Heart right ventricle (tissue), 16 donors: ENCODE measurements at regions not wholly inside any gene's neighbourhood (a gene's known extent, or its start where the extent isn't known, plus 50 kb on each side); places are given as distances from the start of the nearest gene placed in this dataset.
A peak's percentile ranks its signal among the peaks of the same experiment; 100 is the strongest.
"Not testable (repeated sequence)": the region's sequence is repeated elsewhere in the genome, so short reads cannot be mapped to it uniquely, and the experiment has no call there.

Experiments
- ATAC-seq, 8 donors: fragments of 200-7000 bp; cut with Tn5 transposase; one replicate each; pipeline ENCODE4 v1.9.1; 2020; ENCODE audit warnings: mild to moderate bottlenecking in 8 of 8, moderate library complexity in 8 of 8, moderate number of reproducible peaks in 1 of 8
- DNase-seq, 2 donors: peaks; one replicate each; pipeline ENCODE4 v3.0.0-alpha.2; 2020
- H3K27ac ChIP-seq, 10 donors: fragments of 200-600 bp; sonication (generic) in 2 of 10; one replicate each; pipeline versions ENCODE4 v1.5.0 to v1.8.0; 2020 to 2022; ENCODE audit warnings: mild to moderate bottlenecking in 3 of 10
- H3K27me3 ChIP-seq, 7 donors: fragments of 200-600 bp; one replicate each; pipeline ENCODE4 v1.8.0; 2021 to 2022; ENCODE audit warnings: mild to moderate bottlenecking in 2 of 7
- H3K36me3 ChIP-seq, 9 donors: fragments of 200-600 bp; sonication (generic) in 1 of 9; one replicate each; pipeline versions ENCODE4 v1.5.0 to v1.8.0; 2020 to 2022; ENCODE audit warnings: mild to moderate bottlenecking in 2 of 9
- H3K4me1 ChIP-seq, 9 donors: fragments of 200-600 bp; sonication (generic) in 1 of 9; one replicate each; pipeline versions ENCODE4 v1.5.0 to v1.8.0; 2020 to 2022; ENCODE audit warnings: mild to moderate bottlenecking in 4 of 9
- H3K4me3 ChIP-seq, 10 donors: fragments of 200-600 bp; sonication (generic) in 2 of 10; one replicate each; pipeline versions ENCODE4 v1.5.0 to v1.8.0; 2020 to 2022; ENCODE audit warnings: mild to moderate bottlenecking in 7 of 10, moderate library complexity in 2 of 10
- H3K9me3 ChIP-seq, 11 donors: fragments of 200-600 bp in 10 of 11; sonication (generic) in 2 of 11; one replicate each; pipeline versions ENCODE4 v1.5.0 to v1.8.0; 2013 to 2022; ENCODE audit warnings: mild to moderate bottlenecking in 2 of 11, control low read depth in 1 of 11, moderate library complexity in 1 of 11
- WGBS, 2 donors: extraction: QIAGEN DNeasy Blood & Tissue Kit; methylation state at CpG; one replicate each; pipeline ENCODE4 v1.1.7; 2013; ENCODE audit warnings: inconsistent platforms in 1 of 2; 5-methylcytosine and 5-hydroxymethylcytosine counted together
- intact Hi-C, 10 donors: fragments of 100-400 bp; cut with DNase I; formaldehyde crosslinking; loops; one replicate each; pipeline versions ENCODE4 v1.11.1 to v1.14.2; 2022
- donor health status: Arrhythmogenic right ventricular cardiomyopathy.
- donor health status: ischemic (EF 13 %, LVEDD 7.1; RV severe dilation, severe dysfunction).
- donor health status: healthy with polysubstance abuse.
- donor health status: DM: no; HTN: yes; CAD: no.
- donor health status: DM: no; HTN: no; CAD: no.
- donor health status: ischemic (EF 25% LVEDD 6.9; RV normal size, moderate dysfunction).
- donor health status: ischemic (EF 25% LVEDD 5.7; RV mildly dilated, moderate dysfunction).
- donor health status: healthy.
- donor health status: DM: yes; HTN: yes; CAD: no.
- donor health status: Ischemic cardiomyopathy.
- donor health status: ischemic (EF 35%, LVEDD 5.7; RV mildly dilated, moderate dysfunction).
- donor health status: nonischemic (EF 11% LVEDD 7.7; RV severe dilation, severe dysfunction).
- donor health status: DM: yes; HTN: yes; CAD: no.
- donor health status: PGD.
- donor health status: ischemic (EF 29% LVEDD 5.4; RV normal size, mild dysfunction).
- donor health status: nonischemic (EF 23%, LVEDD 6.1; RV moderate dilation, normal function).

GRCh38 chr1:145513017-145513416, 87.6 kb upstream of the NBPF20 start:
- H3K4me1 ChIP-seq, intact Hi-C loops, DNase-seq, H3K27ac ChIP-seq, H3K27me3 ChIP-seq, H3K36me3 ChIP-seq, H3K4me3 ChIP-seq, ATAC-seq, H3K9me3 ChIP-seq: not testable (repeated sequence)
- 4 to 9% methylated on average over 1 of the region's 2 CpGs for WGBS, 2 donors

GRCh38 chr1:145508053-145508452, 82.7 kb upstream of the NBPF20 start:
- H3K9me3 ChIP-seq, H3K4me3 ChIP-seq, H3K36me3 ChIP-seq, DNase-seq, H3K27ac ChIP-seq, H3K4me1 ChIP-seq, intact Hi-C loops, H3K27me3 ChIP-seq: not testable (repeated sequence)
- WGBS, 2 donors = no CpG with 5 or more reads among the region's 1 CpG
- ATAC-seq = peak; percentile 46 to 80 (median 70)

GRCh38 chr1:145505663-145506647, 80.6 kb upstream of the NBPF20 start:
- H3K4me1 ChIP-seq, H3K27ac ChIP-seq, H3K4me3 ChIP-seq, H3K27me3 ChIP-seq, DNase-seq, intact Hi-C loops, H3K36me3 ChIP-seq, H3K9me3 ChIP-seq: not testable (repeated sequence)
- peak; percentile 39 to 77 (median 64) for ATAC-seq
- WGBS, 2 donors = 51 to 64% methylated on average over 7 of the region's 59 CpGs

GRCh38 chr1:145504834-145505413, 79.5 kb upstream of the NBPF20 start:
- intact Hi-C loops = not testable (repeated sequence)
- no CpG with 5 or more reads among the region's 17 CpGs for WGBS, 2 donors

GRCh38 chr1:145504310-145504709, 78.9 kb upstream of the NBPF20 start:
- H3K9me3 ChIP-seq, H3K4me1 ChIP-seq, H3K4me3 ChIP-seq, intact Hi-C loops, H3K36me3 ChIP-seq, ATAC-seq, DNase-seq, H3K27me3 ChIP-seq, H3K27ac ChIP-seq: not testable (repeated sequence)
- WGBS, 2 donors = no CpG with 5 or more reads among the region's 2 CpGs

More at GRCh38 chr1:145504834-145505413, 79.5 kb upstream of the NBPF20 start:
- ATAC-seq = peak; percentile 14 to 92 (median 79)
- H3K27ac ChIP-seq, H3K4me3 ChIP-seq, H3K4me1 ChIP-seq, H3K36me3 ChIP-seq, DNase-seq, H3K27me3 ChIP-seq, H3K9me3 ChIP-seq: not testable (repeated sequence)

- ATAC-seq, H3K4me3 ChIP-seq, H3K9me3 ChIP-seq, H3K4me1 ChIP-seq, H3K36me3 ChIP-seq, H3K27me3 ChIP-seq, DNase-seq, intact Hi-C loops, H3K27ac ChIP-seq: not testable (repeated sequence)
- WGBS, 2 donors = no CpG with 5 or more reads among the region's 5 CpGs
These were observed 74.8 kb upstream of the NBPF20 start for GRCh38 chr1:145500251-145500650.

- intact Hi-C loops, H3K9me3 ChIP-seq, H3K4me1 ChIP-seq, ATAC-seq, H3K4me3 ChIP-seq, H3K36me3 ChIP-seq, H3K27ac ChIP-seq, H3K27me3 ChIP-seq, DNase-seq: not testable (repeated sequence)
- 69 to 81% methylated on average over 3 of the region's 7 CpGs for WGBS, 2 donors
These were observed 69.9 kb upstream of the NBPF20 start for GRCh38 chr1:145495077-145495871.

- DNase-seq, intact Hi-C loops, ATAC-seq, H3K4me1 ChIP-seq, H3K9me3 ChIP-seq, H3K36me3 ChIP-seq, H3K27ac ChIP-seq: not testable (repeated sequence)
- 18 to 22% methylated on average over 6 to 7 of the region's 31 CpGs for WGBS, 2 donors
- H3K4me3 ChIP-seq = peak overlapping the region in 1 of 10 donors; percentile 40
- peaks cover 0 to 17% (median 11%) of the 10 kb centered on the region in 7 donors for H3K27me3 ChIP-seq
These were observed 63.0 kb upstream of the NBPF20 start for GRCh38 chr1:145488193-145488933.

- ATAC-seq, H3K27ac ChIP-seq, H3K9me3 ChIP-seq, H3K36me3 ChIP-seq, intact Hi-C loops, H3K4me1 ChIP-seq, DNase-seq: not testable (repeated sequence)
- peak overlapping the region in 5 of 10 donors; percentile 25 to 35 (median 32) for H3K4me3 ChIP-seq
- WGBS, 2 donors = 1% methylated on average over 28 to 34 of the region's 36 CpGs
- H3K27me3 ChIP-seq = peaks cover 0 to 24% (median 15%) of the 10 kb centered on the region in 7 donors
These were observed 61.8 kb upstream of the NBPF20 start for GRCh38 chr1:145487156-145487555.

- 81 to 85% methylated on average over 2 of the region's 4 CpGs for WGBS, 2 donors
- H3K4me1 ChIP-seq, H3K27ac ChIP-seq, intact Hi-C loops, H3K4me3 ChIP-seq, H3K36me3 ChIP-seq, H3K9me3 ChIP-seq, DNase-seq: not testable (repeated sequence)
- H3K27me3 ChIP-seq = peaks cover 0 to 24% (median 15%) of the 10 kb centered on the region in 7 donors
- peak in 3 of 8 donors; percentile 23 to 66 (median 42) for ATAC-seq
These were observed 58.9 kb upstream of the NBPF20 start for GRCh38 chr1:145484257-145484656.
